Sigmoid colon (tissue), 4 donors: ENCODE measurements at regions not wholly inside any gene's neighbourhood (a gene's known extent, or its start where the extent isn't known, plus 50 kb on each side); places are given as distances from the start of the nearest gene placed in this dataset.

Source experiments
- CTCF ChIP-seq, 4 experiments: fragments of 450-650 bp in 3 of 4; fragments of 200-600 bp in 1 of 4; IDR thresholded peaks; one replicate each; pipeline ENCODE4 v1.5.1; 2016 to 2019; ENCODE audit warnings: antibody characterized with exemption in 4 of 4, mild to moderate bottlenecking in 3 of 4, moderate library complexity in 2 of 4
- EP300 ChIP-seq, 4 donors: sonication (generic); formaldehyde crosslinking; IDR thresholded peaks; one replicate each; pipeline ENCODE4 v1.6.1; 2017; ENCODE audit warnings: antibody characterized with exemption in 4 of 4
- POLR2A ChIP-seq, 2 donors: fragments of 450-650 bp; IDR thresholded peaks; one replicate each; pipeline ENCODE4 v1.6.1; 2016; ENCODE audit warnings: antibody characterized with exemption in 2 of 2, mild to moderate bottlenecking in 2 of 2, moderate library complexity in 2 of 2
- POLR2AphosphoS5 ChIP-seq, 4 donors: sonication (generic); formaldehyde crosslinking; IDR thresholded peaks; one replicate each; pipeline ENCODE4 v1.6.1; 2017; ENCODE audit warnings: antibody characterized with exemption in 4 of 4

- TF ChIP-seq POLR2A (IDR thresholded peaks at IDR 0.05) (no peak), CTCF (IDR thresholded peaks at IDR 0.05) (no peak), EP300 (IDR thresholded peaks at IDR 0.05) (no peak), POLR2AphosphoS5 (IDR thresholded peaks at IDR 0.05) (no peak)
Observed at GRCh38 chr11:46200537-46201281, 76.8 kb upstream of the CREB3L1 start.
